Nephron (organoid): ENCODE measurements at regions not wholly inside any gene's neighbourhood (a gene's known extent, or its start where the extent isn't known, plus 50 kb on each side); places are given as distances from the start of the nearest gene placed in this dataset.
"Not testable (repeated sequence)": the region's sequence is repeated elsewhere in the genome, so short reads cannot be mapped to it uniquely, and the experiment has no call there.

ENCODE experiments used
- H3K27ac Mint-ChIP-seq, 3 experiments: 2 replicates each; pipeline ENCODE4 v1.8.0; 2020; ENCODE audit warnings: mixed read lengths in 3 of 3, mild to moderate bottlenecking in 2 of 3, moderate library complexity in 1 of 3
- H3K27me3 Mint-ChIP-seq: 2 replicates; pipeline ENCODE4 v1.8.0; 2021; ENCODE audit warnings: low read depth, mild to moderate bottlenecking, moderate library complexity, mixed read lengths
- H3K36me3 Mint-ChIP-seq: 2 replicates; pipeline ENCODE4 v1.8.0; 2020; ENCODE audit warnings: low read depth, mixed read lengths
- H3K4me1 Mint-ChIP-seq: 2 replicates; pipeline ENCODE4 v1.8.0; 2020; ENCODE audit warnings: mixed read lengths
- H3K4me3 Mint-ChIP-seq, 3 experiments: 2 replicates each; pipeline ENCODE4 v1.8.0; 2020; ENCODE audit warnings: mild to moderate bottlenecking in 3 of 3, mixed read lengths in 3 of 3, moderate library complexity in 2 of 3
- H3K9me3 Mint-ChIP-seq: 2 replicates; pipeline ENCODE4 v1.8.0; 2020; ENCODE audit warnings: mixed read lengths
- TF ChIP-seq, protein P1 (sequence below), 3 experiments: fragments of 200-600 bp; sonication (generic); IDR thresholded peaks; one replicate each; pipeline ENCODE4 v1.5.0; 2021; ENCODE audit warnings: antibody characterized with exemption in 3 of 3; ENCODE audit not compliant: unreplicated experiment in 3 of 3

DNA sequence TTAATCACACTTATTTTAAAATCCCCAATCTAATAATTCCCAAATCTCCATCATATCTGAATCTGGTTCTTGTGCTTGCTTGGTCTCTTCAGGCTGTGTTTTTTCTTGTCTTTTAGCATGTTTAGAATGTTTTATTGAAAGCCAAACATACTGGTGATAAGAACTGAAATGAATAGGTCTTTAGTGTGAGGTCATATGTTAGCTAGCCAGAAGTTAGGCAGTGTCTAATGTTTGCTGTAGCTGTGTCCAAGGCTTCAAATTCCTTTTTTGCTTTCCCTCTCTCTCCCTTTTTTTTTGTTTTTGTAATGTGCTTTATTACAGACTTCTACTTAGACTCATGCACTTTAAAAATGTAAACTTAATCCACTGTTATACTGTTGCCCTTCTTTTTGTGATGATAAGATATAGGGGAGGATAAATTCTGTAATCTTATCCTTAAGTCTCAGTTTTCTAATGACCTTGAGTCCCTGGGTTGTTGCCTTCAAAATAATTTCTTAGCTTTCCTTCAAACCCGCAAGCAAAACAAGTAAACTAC lies 725.1 kb downstream of the BRINP3 start:
- H3K27me3 Mint-ChIP-seq = no peaks in the 10 kb centered on the region
- H3K4me1 Mint-ChIP-seq = peaks cover 8% of the 10 kb centered on the region
- peaks cover 10% of the 10 kb centered on the region for H3K9me3 Mint-ChIP-seq
- H3K27ac Mint-ChIP-seq = peak overlapping the region in 2 of 3 experiments; percentile 3 to 8
- no peaks in the 10 kb centered on the region for H3K36me3 Mint-ChIP-seq
- TF ChIP-seq, protein P1, sequence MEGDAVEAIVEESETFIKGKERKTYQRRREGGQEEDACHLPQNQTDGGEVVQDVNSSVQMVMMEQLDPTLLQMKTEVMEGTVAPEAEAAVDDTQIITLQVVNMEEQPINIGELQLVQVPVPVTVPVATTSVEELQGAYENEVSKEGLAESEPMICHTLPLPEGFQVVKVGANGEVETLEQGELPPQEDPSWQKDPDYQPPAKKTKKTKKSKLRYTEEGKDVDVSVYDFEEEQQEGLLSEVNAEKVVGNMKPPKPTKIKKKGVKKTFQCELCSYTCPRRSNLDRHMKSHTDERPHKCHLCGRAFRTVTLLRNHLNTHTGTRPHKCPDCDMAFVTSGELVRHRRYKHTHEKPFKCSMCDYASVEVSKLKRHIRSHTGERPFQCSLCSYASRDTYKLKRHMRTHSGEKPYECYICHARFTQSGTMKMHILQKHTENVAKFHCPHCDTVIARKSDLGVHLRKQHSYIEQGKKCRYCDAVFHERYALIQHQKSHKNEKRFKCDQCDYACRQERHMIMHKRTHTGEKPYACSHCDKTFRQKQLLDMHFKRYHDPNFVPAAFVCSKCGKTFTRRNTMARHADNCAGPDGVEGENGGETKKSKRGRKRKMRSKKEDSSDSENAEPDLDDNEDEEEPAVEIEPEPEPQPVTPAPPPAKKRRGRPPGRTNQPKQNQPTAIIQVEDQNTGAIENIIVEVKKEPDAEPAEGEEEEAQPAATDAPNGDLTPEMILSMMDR (IDR thresholded peaks at IDR 0.05; ENCODE audit: unreplicated experiment in 3 of 3) = no peak
- no peak overlapping the region for H3K4me3 Mint-ChIP-seq

DNA sequence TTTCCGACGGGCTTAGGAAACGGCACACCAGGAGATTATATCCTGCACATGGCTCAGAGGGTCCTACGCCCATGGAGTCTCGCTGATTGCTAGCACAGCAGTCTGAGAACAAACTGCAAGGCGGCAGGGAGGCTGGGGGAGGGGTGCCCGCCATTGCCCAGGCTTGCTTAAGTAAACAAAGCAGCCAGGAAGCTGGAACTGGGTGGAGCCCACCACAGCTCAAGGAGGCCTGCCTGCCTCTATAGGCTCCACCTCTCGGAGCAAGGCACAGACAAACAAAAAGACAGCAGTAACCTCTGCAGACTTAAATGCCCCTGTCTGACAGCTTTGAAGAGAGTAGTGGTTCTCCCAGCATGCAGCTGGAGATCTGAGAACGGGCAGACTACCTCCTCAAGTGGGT lies 722.6 kb downstream of the BRINP3 start:
- not testable (repeated sequence) for H3K27ac Mint-ChIP-seq, H3K4me3 Mint-ChIP-seq, H3K36me3 Mint-ChIP-seq, H3K4me1 Mint-ChIP-seq, H3K9me3 Mint-ChIP-seq, H3K27me3 Mint-ChIP-seq

DNA sequence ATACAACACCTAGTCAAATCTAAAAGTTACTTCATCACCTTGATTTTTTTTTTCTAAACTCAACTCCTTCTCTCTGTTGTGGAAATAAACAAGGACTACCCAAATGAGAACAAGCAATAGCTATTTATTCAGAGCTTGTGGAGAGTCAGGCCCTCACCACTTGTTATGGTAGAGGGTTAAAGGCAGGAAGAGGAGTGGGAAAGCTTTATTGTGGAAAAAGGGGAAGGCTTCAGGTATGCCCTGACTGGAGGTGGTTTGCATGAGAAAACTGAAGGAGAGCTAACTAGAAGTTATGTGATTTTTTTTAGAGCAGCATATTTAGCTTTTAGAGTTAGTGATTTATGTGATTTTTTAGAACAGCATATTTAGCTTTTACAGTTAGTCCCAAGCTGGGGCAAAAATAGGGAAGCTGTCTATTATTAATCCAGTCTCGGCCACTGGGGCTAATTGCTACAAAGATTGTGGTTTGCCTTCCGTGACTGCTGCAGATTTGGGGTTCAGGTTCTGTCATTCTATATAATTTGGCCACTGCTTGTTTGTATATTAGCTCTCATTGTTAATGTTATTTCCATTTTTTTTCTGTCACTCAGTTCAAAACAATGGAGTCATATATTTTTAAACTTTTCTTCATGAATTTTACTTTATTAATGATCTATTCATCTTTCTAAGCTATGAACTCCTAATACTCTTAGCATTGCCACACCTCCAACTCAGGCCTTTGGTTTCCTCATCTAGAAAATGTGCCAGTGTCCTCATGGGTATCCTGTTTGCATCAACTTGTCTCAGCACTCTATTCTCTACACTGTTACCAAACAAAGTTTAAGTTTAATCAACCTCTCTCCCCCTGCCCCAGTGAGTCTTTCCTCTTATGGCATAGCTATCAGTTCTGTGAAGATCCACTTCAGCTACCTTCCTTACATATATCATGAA lies 713.0 kb downstream of the BRINP3 start:
- Mint-ChIP-seq H3K4me3 (no peak overlapping the region), H3K27ac (no peak overlapping the region)

DNA sequence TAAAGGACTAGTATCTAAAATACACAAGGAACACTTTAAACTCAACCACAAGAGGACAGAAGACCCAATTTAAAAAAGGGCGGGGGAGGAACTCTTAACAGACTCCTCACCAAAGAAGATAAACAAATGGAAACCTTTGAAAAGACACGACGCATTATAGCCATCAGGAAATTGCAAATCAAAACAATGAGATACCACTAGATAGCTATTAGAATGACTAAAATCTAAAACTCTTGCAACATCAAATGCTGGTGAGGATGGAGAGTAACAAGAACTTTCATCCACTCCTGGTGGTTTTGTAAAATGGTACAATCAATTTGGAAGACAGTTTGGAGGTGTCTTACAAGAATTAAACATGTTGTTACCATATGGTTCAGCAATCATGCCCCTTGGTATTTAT lies 708.2 kb downstream of the BRINP3 start:
- no peak overlapping the region for H3K27ac Mint-ChIP-seq
- TF ChIP-seq, protein P1 (IDR thresholded peaks at IDR 0.05; ENCODE audit: unreplicated experiment in 3 of 3) = no peak
- H3K36me3 Mint-ChIP-seq = no peaks in the 10 kb centered on the region

More for the DNA sequence above, 713.0 kb downstream of the BRINP3 start:
- H3K27me3 Mint-ChIP-seq = no peaks in the 10 kb centered on the region
- TF ChIP-seq, protein P1 (IDR thresholded peaks at IDR 0.05; ENCODE audit: unreplicated experiment in 3 of 3) = no peak
- H3K36me3 Mint-ChIP-seq = no peaks in the 10 kb centered on the region
- H3K4me1 Mint-ChIP-seq = no peaks in the 10 kb centered on the region
- peaks cover 3% of the 10 kb centered on the region for H3K9me3 Mint-ChIP-seq

DNA sequence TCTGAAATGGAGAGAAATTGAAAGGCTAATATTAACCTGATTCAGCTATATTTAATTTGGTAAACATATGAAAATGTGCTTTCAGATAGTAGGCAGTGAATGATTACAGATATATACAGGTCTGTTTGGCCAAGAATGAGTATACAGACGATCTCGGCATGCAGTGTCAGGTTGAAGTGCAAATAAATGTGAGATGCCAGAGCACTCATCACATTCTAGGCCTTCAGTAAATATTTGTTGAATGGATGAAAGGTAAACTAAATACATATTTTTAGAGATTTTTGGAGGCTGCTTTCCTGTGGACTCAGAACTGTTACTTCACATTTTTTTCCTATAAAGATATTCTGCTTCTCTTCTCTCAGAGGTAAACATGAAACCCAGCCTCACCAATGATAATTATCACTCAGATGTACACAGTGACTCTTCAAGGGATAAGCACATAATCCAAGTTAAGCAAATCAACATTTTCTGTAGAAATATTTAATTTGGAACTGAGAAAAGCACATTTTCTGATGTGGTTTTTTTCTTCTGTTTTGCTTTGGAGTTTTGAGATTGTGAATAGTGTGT lies 702.9 kb downstream of the BRINP3 start:
- Mint-ChIP-seq H3K27ac (no peak overlapping the region), H3K4me3 (no peak overlapping the region), H3K4me1 (no peaks in the 10 kb centered on the region), H3K36me3 (no peaks in the 10 kb centered on the region), H3K9me3 (no peaks in the 10 kb centered on the region), H3K27me3 (no peaks in the 10 kb centered on the region)
- TF ChIP-seq, protein P1 (IDR thresholded peaks at IDR 0.05; ENCODE audit: unreplicated experiment in 3 of 3) = no peak

More for the DNA sequence above, 708.2 kb downstream of the BRINP3 start:
- Mint-ChIP-seq H3K4me3 (no peak overlapping the region), H3K27me3 (no peaks in the 10 kb centered on the region), H3K4me1 (no peaks in the 10 kb centered on the region), H3K9me3 (no peaks in the 10 kb centered on the region)

DNA sequence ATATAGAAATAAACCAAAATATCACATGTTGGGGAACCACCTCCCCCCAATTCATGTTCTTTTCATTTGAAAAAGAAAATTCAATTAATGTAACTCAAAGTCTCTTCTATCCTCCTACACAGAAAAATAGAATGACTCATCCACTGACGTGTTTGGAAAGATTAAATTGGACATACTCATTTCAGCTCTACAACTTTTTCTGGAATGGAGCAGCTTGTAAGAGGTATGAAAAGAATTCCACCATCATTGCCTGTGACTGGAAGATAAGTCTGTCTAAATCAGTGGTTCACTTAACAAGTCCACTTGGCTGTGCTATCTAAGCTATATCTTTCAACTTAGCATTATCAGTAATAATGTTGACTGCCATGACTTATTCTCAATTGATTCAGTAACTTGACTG lies 702.3 kb downstream of the BRINP3 start:
- no peaks in the 10 kb centered on the region for H3K36me3 Mint-ChIP-seq
- H3K27ac Mint-ChIP-seq = no peak overlapping the region
- H3K4me3 Mint-ChIP-seq = no peak overlapping the region
- no peaks in the 10 kb centered on the region for H3K4me1 Mint-ChIP-seq
- no peaks in the 10 kb centered on the region for H3K27me3 Mint-ChIP-seq
- H3K9me3 Mint-ChIP-seq = no peaks in the 10 kb centered on the region
- TF ChIP-seq, protein P1 (IDR thresholded peaks at IDR 0.05; ENCODE audit: unreplicated experiment in 3 of 3) = no peak
